ENCODE measurements at regions not wholly inside any gene's neighbourhood (a gene's known extent, or its start where the extent isn't known, plus 50 kb on each side); places are given as distances from the start of the nearest gene placed in this dataset.

DNA sequence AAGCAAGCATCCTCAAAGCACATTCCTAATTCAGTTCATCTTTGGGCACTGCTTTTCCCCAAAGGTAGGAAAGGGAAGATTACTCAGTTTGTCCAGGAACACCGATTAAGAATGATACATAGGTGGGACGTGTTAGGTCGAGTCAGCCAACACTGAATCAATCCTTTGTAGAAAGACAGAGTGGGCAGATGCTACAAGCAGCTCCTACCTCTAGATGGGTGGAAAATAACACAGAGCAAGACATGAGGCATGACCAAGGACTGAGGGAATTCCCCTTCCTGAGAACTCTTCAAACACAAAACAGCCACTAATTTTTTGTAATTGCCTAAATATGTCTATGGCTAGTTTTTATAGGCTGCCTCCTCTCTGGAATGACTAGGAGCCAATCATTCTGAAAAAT, 331.7 kb downstream of the HNRNPD start:
- intact Hi-C loops (cut with micrococcal nuclease; ENCODE audit: unreplicated experiment), result no loop called here
- Histone ChIP-seq H3K4me3 (no peak overlapping the region), H4K20me1 (ENCODE audit: control insufficient read depth, insufficient read depth) (no peaks in the 10 kb centered on the region), H2AFZ (ENCODE audit: control insufficient read depth, low read depth, low read length) (no peak overlapping the region), H3K79me2 (ENCODE audit: control insufficient read depth, insufficient read depth, low read length) (no peaks in the 10 kb centered on the region), H3K36me3 (ENCODE audit: control insufficient read depth in 2 of 2, insufficient read depth in 2 of 2, low read length in 1 of 2) (no peaks in the 10 kb centered on the region), H3K4me1 (ENCODE audit: control insufficient read depth, insufficient read depth, low read length) (no peaks in the 10 kb centered on the region), H3K9me3 (replicated peaks; ENCODE audit: control insufficient read depth, insufficient read depth, low read length) (no peaks in the 10 kb centered on the region), H3K27me3 (replicated peaks in 1 of 2; ENCODE audit: control insufficient read depth in 2 of 2, insufficient read depth in 2 of 2, low read length in 1 of 2) (peaks cover 4 to 6% of the 10 kb centered on the region in 2 experiments; a peak in 2 of 4 replicates), H3K9ac (ENCODE audit: control insufficient read depth, insufficient read depth, low read length) (no peak overlapping the region), H3K27ac (ENCODE audit: control insufficient read depth, insufficient read depth) (no peak overlapping the region), H3K4me2 (ENCODE audit: control insufficient read depth, insufficient read depth) (no peak overlapping the region)
- SMC1A ChIA-PET (ENCODE audit: uncharacterized antibody, unreplicated experiment), result no interaction called here
- POLR2A ChIA-PET, result no interaction called here
- DNase-seq (ENCODE audit: low read depth, low spot score) (no peak), ATAC-seq (no peak), FAIRE-seq (no peak)
- no TSS peak for BruUV-seq (replicated peaks)
- CTCF ChIA-PET, result no interaction called here
- WGBS (ENCODE audit: insufficient coverage, insufficient replicate concordance, low lambda C conversion rate, missing lambda C conversion rate), result 0% methylated on average over 3 of the region's 3 CpGs
- in situ Hi-C loops (cut with MboI), result no loop called here
- RAD21 ChIA-PET (ENCODE audit: unreplicated experiment), result no interaction called here
- TF ChIP-seq NFXL1 (IDR thresholded peaks at IDR 0.05; ENCODE audit: borderline replicate concordance) (no peak), IRF5 (IDR thresholded peaks at IDR 0.05; ENCODE audit: borderline replicate concordance) (no peak), PML (IDR thresholded peaks at IDR 0.05; ENCODE audit: low read length) (no peak), SPI1 (IDR thresholded peaks at IDR 0.05; ENCODE audit: borderline replicate concordance, insufficient read depth, low read depth, low read length) (no peak), MEF2A (IDR thresholded peaks at IDR 0.05; ENCODE audit: insufficient read depth, low read depth, low read length) (no peak), NR2C2 (IDR thresholded peaks at IDR 0.05; ENCODE audit: borderline replicate concordance, control insufficient read depth, insufficient read length, low read depth) (no peak), ZZZ3 (IDR thresholded peaks at IDR 0.05; ENCODE audit: control insufficient read depth, insufficient read length, low read depth) (no peak), ZBTB33 (IDR thresholded peaks at IDR 0.05) (no peak), ESRRA (IDR thresholded peaks at IDR 0.05; ENCODE audit: low read length) (no peak), SREBF2 (IDR thresholded peaks at IDR 0.05; ENCODE audit: low read length) (no peak), BMI1 (IDR thresholded peaks at IDR 0.05; ENCODE audit: borderline replicate concordance) (no peak), ZNF384 (IDR thresholded peaks at IDR 0.05; ENCODE audit: borderline replicate concordance, low read depth, low read length) (no peak), STAT3 (IDR thresholded peaks at IDR 0.05; ENCODE audit: low read depth, low read length) (no peak), YBX1 (IDR thresholded peaks at IDR 0.05) (no peak), E2F8 (IDR thresholded peaks at IDR 0.05; ENCODE audit: low read depth, partially characterized antibody) (no peak), RELB (IDR thresholded peaks at IDR 0.05; ENCODE audit: low read depth) (no peak)
- TF ChIP-seq, protein P1, sequence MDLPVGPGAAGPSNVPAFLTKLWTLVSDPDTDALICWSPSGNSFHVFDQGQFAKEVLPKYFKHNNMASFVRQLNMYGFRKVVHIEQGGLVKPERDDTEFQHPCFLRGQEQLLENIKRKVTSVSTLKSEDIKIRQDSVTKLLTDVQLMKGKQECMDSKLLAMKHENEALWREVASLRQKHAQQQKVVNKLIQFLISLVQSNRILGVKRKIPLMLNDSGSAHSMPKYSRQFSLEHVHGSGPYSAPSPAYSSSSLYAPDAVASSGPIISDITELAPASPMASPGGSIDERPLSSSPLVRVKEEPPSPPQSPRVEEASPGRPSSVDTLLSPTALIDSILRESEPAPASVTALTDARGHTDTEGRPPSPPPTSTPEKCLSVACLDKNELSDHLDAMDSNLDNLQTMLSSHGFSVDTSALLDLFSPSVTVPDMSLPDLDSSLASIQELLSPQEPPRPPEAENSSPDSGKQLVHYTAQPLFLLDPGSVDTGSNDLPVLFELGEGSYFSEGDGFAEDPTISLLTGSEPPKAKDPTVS (IDR thresholded peaks at IDR 0.05; ENCODE audit: low read depth, low read length), result no peak

Data from GM12878 (cell line).